ENCODE measurements at regions not wholly inside any gene's neighbourhood (a gene's known extent, or its start where the extent isn't known, plus 50 kb on each side); places are given as distances from the start of the nearest gene placed in this dataset.

- Histone ChIP-seq H3K4me1 (peaks cover 0 to 15% (median 7%) of the 10 kb centered on the region in 4 donors), H3K27ac (no peak overlapping the region), H3K27me3 (no peaks in the 10 kb centered on the region), H3K9me3 (no peaks in the 10 kb centered on the region), H3K36me3 (no peaks in the 10 kb centered on the region), H3K4me3 (no peak overlapping the region)
- TF ChIP-seq POLR2A (IDR thresholded peaks at IDR 0.05) (no peak), CTCF (IDR thresholded peaks at IDR 0.05) (no peak)
- DNase-seq (no peak), ATAC-seq (no peak)
- WGBS (ENCODE audit: insufficient coverage, low coverage, low lambda C conversion rate, missing lambda C conversion rate): 90% methylated on average over 3 of the region's 6 CpGs
- intact Hi-C loops (cut with DNase I): no loop called here
Observed at GRCh38 chr2:71827524-71827901, 320.1 kb downstream of the CYP26B1 start.

DNA sequence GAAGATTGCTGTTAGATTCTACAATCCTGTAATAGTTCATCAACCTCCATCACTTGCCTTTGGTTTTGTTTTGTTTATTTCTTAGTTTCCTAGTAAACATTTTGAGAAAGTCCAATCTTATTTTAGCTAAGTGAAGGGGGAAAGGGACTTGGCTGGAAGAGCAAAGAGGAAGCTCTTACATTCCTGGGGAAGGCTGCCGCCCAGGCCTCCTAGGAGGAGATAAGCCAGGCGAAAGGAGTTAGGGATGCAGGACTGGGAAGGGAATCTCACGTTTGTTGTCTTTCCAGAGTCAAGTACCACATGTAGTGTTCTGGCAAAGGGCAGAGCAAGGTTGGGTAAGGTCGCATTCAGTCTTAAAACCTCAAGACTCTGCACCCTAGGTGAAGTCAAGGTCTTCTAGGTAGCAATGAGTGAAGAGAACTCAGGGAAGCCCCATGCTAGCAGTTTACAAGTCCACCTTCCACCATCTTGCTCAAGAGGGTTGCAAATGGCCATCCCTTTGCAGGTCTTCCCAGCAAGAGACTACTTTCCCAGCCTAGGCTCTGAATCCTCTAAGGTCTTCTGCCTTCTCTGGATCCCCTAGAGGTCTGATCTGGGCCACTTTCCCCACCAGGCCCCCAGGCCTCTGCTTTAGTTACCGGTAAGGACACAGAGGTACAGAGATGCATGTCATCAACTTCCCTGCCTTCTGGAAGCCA, 320.7 kb downstream of the CYP26B1 start:
- 35% methylated on average over 4 of the region's 5 CpGs for whole genome bisulfite sequencing (ENCODE audit: insufficient coverage, low coverage, low lambda C conversion rate, missing lambda C conversion rate)
- no peaks in the 10 kb centered on the region for H3K36me3 ChIP-seq
- H3K9me3 ChIP-seq: no peaks in the 10 kb centered on the region
- H3K4me1 ChIP-seq: peaks cover 0 to 15% (median 7%) of the 10 kb centered on the region in 4 donors
- no peak overlapping the region for H3K4me3 ChIP-seq
- no peak for TF ChIP-seq CTCF (IDR thresholded peaks at IDR 0.05)
- TF ChIP-seq POLR2A (IDR thresholded peaks at IDR 0.05): no peak
- ATAC-seq (peak in 1 of 4 donors; percentile 36), DNase-seq (no peak)
- no peaks in the 10 kb centered on the region for H3K27me3 ChIP-seq
- no peak overlapping the region for H3K27ac ChIP-seq
- intact Hi-C loops (cut with DNase I): no loop called here

DNA sequence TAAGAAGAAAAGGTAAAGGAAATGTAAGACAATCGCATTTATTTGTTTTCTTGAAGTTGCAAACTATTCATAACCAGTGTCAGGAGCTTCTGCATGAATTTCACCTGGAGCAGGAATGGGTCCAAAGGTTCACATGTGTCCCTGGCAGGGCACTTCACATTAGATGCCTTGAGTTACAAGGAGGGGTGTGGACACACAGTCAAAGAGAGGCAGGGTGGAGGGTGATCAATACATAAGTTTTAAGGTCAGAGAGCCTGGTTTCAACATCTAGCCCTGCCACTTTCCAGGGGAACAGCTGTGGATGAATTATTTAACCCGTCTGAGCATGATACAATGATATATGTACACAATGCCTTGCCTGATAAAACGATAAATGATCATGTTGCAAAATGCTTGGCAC, 321.4 kb downstream of the CYP26B1 start:
- Histone ChIP-seq H3K36me3 (no peaks in the 10 kb centered on the region), H3K4me3 (no peak overlapping the region), H3K4me1 (peaks cover 0 to 15% (median 7%) of the 10 kb centered on the region in 4 donors), H3K27ac (no peak overlapping the region), H3K9me3 (no peaks in the 10 kb centered on the region), H3K27me3 (no peaks in the 10 kb centered on the region)
- TF ChIP-seq CTCF (IDR thresholded peaks at IDR 0.05) (no peak), POLR2A (IDR thresholded peaks at IDR 0.05) (no peak)
- 23% methylated on average over 3 of the region's 3 CpGs for WGBS (ENCODE audit: insufficient coverage, low coverage, low lambda C conversion rate, missing lambda C conversion rate)
- intact Hi-C loops (cut with DNase I): no loop called here
- no peak for DNase-seq
- ATAC-seq: peak; percentile 50 to 70 (median 62)

- intact Hi-C loops (cut with DNase I): no loop called here
- Histone ChIP-seq H3K4me1 (peaks cover 0 to 15% (median 7%) of the 10 kb centered on the region in 4 donors), H3K27me3 (no peaks in the 10 kb centered on the region), H3K27ac (no peak overlapping the region), H3K9me3 (no peaks in the 10 kb centered on the region), H3K4me3 (no peak overlapping the region), H3K36me3 (no peaks in the 10 kb centered on the region)
- DNase-seq: no peak
- peak in 3 of 4 donors; percentile 21 to 44 (median 40) for ATAC-seq
- TF ChIP-seq CTCF (IDR thresholded peaks at IDR 0.05) (no peak), POLR2A (IDR thresholded peaks at IDR 0.05) (no peak)
- WGBS (ENCODE audit: insufficient coverage, low coverage, low lambda C conversion rate, missing lambda C conversion rate): 54% methylated on average over 2 of the region's 2 CpGs
Observed at GRCh38 chr2:71824436-71824835, 323.2 kb downstream of the CYP26B1 start.
